Esophagus squamous epithelium (tissue), 5 donors: ENCODE measurements at regions not wholly inside any gene's neighbourhood (a gene's known extent, or its start where the extent isn't known, plus 50 kb on each side); places are given as distances from the start of the nearest gene placed in this dataset.

Source experiments
- DNase-seq: peaks from one replicate; lab custom pipeline; 2025; lab: John Stamatoyannopoulos, UW
- H3K27ac ChIP-seq, 4 donors: fragments of 200-600 bp; sonication (generic); one replicate each; pipeline ENCODE4 v1.5.1; 2016 to 2019; ENCODE audit warnings: mild to moderate bottlenecking in 1 of 4
- H3K27me3 ChIP-seq, 4 donors: fragments of 200-600 bp; sonication (generic); 1 replicate in 3 of 4; 2 replicates in 1 of 4; pipeline versions ENCODE4 v1.5.1 to v1.6.0; 2017 to 2021; ENCODE audit warnings: antibody characterized with exemption in 1 of 4
- H3K36me3 ChIP-seq, 3 donors: fragments of 200-600 bp; sonication (generic); one replicate each; pipeline ENCODE4 v1.5.1; 2016 to 2019
- H3K4me1 ChIP-seq, 3 donors: fragments of 200-600 bp; sonication (generic); one replicate each; pipeline ENCODE4 v1.5.1; 2017 to 2019
- H3K4me3 ChIP-seq, 4 donors: fragments of 200-600 bp; sonication (generic); 1 replicate in 3 of 4; 2 replicates in 1 of 4; pipeline ENCODE4 v1.5.1; 2016 to 2019; ENCODE audit warnings: mild to moderate bottlenecking in 2 of 4, moderate library complexity in 1 of 4
- H3K9me3 ChIP-seq, 3 donors: fragments of 200-600 bp; sonication (generic); one replicate each; pipeline ENCODE4 v1.5.1; 2016 to 2019
- POLR2A ChIP-seq, 4 donors: fragments of 450-650 bp; IDR thresholded peaks; one replicate each; pipeline ENCODE4 v1.6.1; 2017; ENCODE audit warnings: antibody characterized with exemption in 4 of 4, mild to moderate bottlenecking in 4 of 4, moderate library complexity in 3 of 4
- WGBS, 2 donors: methylation state at CpG; one replicate each; pipeline ENCODE4 v1.1.5; 2018; 5-methylcytosine and 5-hydroxymethylcytosine counted together
- intact Hi-C: fragments of 100-400 bp; cut with DNase I; formaldehyde crosslinking; loops from one replicate; pipeline ENCODE4 v1.15.0; 2022
- TF ChIP-seq, protein P1 (sequence below), 6 experiments: fragments of 450-650 bp in 4 of 6; fragments of 200-600 bp in 2 of 6; sonication (generic) in 2 of 6; IDR thresholded peaks; one replicate each; pipeline ENCODE4 v1.5.1; 2016 to 2019; ENCODE audit warnings: antibody characterized with exemption in 6 of 6, mild to moderate bottlenecking in 4 of 6, moderate library complexity in 4 of 6
- donor health status: DM: yes; HTN: yes; CAD: no.

- Histone ChIP-seq H3K4me1 (no peaks in the 10 kb centered on the region), H3K27ac (no peak overlapping the region), H3K9me3 (no peaks in the 10 kb centered on the region), H3K4me3 (no peak overlapping the region), H3K36me3 (no peaks in the 10 kb centered on the region), H3K27me3 (no peaks in the 10 kb centered on the region)
- TF ChIP-seq POLR2A (IDR thresholded peaks at IDR 0.05): no peak
- TF ChIP-seq, protein P1, sequence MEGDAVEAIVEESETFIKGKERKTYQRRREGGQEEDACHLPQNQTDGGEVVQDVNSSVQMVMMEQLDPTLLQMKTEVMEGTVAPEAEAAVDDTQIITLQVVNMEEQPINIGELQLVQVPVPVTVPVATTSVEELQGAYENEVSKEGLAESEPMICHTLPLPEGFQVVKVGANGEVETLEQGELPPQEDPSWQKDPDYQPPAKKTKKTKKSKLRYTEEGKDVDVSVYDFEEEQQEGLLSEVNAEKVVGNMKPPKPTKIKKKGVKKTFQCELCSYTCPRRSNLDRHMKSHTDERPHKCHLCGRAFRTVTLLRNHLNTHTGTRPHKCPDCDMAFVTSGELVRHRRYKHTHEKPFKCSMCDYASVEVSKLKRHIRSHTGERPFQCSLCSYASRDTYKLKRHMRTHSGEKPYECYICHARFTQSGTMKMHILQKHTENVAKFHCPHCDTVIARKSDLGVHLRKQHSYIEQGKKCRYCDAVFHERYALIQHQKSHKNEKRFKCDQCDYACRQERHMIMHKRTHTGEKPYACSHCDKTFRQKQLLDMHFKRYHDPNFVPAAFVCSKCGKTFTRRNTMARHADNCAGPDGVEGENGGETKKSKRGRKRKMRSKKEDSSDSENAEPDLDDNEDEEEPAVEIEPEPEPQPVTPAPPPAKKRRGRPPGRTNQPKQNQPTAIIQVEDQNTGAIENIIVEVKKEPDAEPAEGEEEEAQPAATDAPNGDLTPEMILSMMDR (IDR thresholded peaks at IDR 0.05): no peak
- WGBS, 2 donors: 54 to 64% methylated on average over 3 of the region's 3 CpGs
- no peak for DNase-seq
- intact Hi-C loops: no loop called here
Observed at GRCh38 chr1:60913039-60913438, 169.3 kb upstream of the NFIA start.

DNA sequence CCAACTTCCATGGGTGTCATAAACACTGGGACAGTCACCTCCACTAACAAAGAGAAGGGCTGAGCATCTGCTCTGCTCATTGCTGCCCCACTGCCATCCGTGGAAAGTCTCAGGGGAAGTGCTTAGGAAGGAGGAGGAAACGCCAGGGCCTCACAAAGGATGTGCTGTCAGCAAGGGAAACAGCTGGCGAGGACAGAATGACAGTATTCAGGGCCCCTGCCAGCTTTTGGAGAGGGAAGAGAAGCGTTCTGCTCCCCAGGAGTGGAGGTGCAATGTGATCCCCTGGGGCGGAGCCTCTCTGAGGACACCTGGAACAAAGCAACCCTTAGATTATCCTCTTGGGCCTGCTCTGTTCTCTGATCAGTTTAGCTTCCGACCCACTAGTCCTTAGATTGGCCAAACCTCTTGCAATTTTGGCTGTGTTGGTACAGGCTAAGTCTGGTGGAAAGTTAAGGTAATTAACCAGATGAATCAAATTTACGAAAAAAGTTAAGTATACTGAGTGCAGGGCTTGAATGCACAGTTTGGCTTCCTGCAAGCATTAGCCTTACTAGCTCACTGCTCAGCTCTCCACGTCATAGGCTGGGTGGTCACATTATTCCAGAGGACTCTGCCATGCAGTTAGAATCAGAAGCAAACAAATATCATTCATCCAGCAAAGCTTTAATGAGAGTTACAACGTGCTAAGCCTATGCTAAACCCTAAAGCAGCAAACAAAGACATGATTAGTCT lies 170.2 kb upstream of the NFIA start:
- H3K4me1 ChIP-seq: no peaks in the 10 kb centered on the region
- H3K27ac ChIP-seq: no peak overlapping the region
- no peak overlapping the region for H3K4me3 ChIP-seq
- intact Hi-C loops: no loop called here
- TF ChIP-seq, protein P1 (IDR thresholded peaks at IDR 0.05): no peak
- TF ChIP-seq POLR2A (IDR thresholded peaks at IDR 0.05): no peak
- 41 to 47% methylated on average over 9 of the region's 9 CpGs for WGBS, 2 donors
- no peaks in the 10 kb centered on the region for H3K9me3 ChIP-seq
- DNase-seq: no peak
- no peaks in the 10 kb centered on the region for H3K36me3 ChIP-seq
- no peaks in the 10 kb centered on the region for H3K27me3 ChIP-seq

DNA sequence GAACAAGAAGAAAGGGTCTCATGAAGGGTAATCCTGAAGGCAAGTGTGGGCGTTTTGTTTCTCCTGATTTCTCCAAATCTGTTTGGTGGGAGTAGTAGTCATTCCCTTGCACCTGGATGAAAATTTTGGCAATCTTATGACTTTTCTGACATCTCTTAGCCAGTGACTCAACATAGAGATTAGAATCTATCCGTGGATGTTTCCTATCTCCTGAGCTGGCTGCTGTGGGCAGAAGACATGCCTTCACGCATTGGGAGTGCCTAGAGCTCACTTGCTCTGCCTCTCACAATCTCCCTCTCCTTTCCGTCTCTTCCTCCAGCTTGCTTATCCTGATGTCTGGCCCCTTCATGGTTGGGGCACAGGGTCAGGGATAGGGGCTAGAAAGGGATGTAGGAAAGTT lies 174.2 kb upstream of the NFIA start:
- Histone ChIP-seq H3K36me3 (no peaks in the 10 kb centered on the region), H3K4me1 (peaks cover 0 to 15% (median 4%) of the 10 kb centered on the region in 3 donors), H3K9me3 (no peaks in the 10 kb centered on the region), H3K27ac (no peak overlapping the region), H3K4me3 (no peak overlapping the region), H3K27me3 (no peaks in the 10 kb centered on the region)
- no peak for DNase-seq
- TF ChIP-seq, protein P1 (IDR thresholded peaks at IDR 0.05): no peak
- TF ChIP-seq POLR2A (IDR thresholded peaks at IDR 0.05): no peak
- WGBS, 2 donors: 50 to 73% methylated on average over 4 of the region's 4 CpGs
- intact Hi-C loops: no loop called here

DNA sequence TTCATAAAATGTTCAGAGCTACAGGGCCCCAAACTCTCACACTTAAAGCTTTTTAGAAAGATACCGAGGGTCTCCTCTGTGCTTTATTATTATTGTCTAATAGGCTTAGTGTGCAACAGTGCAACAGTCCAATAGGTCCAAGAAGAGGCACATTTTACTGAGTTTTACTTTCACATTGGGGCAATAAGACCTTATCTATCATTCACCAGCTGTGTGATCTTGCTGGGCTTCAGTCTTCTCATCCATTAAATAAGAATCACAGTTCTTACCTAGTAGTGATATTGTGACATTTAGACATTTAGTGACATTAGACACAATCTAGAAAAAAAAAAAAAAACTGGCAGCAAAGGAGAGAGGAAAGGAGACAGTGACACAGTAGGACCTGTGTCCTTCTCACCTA lies 175.8 kb upstream of the NFIA start:
- Histone ChIP-seq H3K27me3 (no peaks in the 10 kb centered on the region), H3K4me1 (peaks cover 0 to 17% (median 4%) of the 10 kb centered on the region in 3 donors), H3K9me3 (no peaks in the 10 kb centered on the region), H3K27ac (no peak overlapping the region), H3K36me3 (no peaks in the 10 kb centered on the region), H3K4me3 (no peak overlapping the region)
- WGBS, 2 donors: 88 to 93% methylated on average over 1 of the region's 1 CpG
- TF ChIP-seq, protein P1 (IDR thresholded peaks at IDR 0.05): no peak
- TF ChIP-seq POLR2A (IDR thresholded peaks at IDR 0.05): no peak
- DNase-seq: no peak
- intact Hi-C loops: no loop called here

DNA sequence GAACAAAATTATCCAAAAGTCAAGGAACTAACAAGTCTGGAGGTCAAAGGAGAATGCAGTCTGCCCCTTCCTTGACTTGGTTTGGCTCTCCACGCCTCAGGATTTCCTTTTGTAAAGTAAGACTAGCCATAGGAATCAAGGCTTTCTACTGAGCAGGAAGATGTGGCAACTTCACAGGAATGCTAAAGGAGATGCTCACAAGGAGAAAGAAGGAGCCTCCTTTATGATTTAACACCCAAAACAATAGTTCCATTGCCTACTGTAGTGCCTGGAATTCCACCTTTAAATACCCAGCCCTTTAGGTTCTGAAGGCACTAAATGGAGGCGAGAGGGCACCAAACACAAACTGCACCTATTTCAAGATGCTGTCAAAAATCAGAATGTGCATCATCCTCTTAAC lies 176.3 kb upstream of the NFIA start:
- TF ChIP-seq, protein P1 (IDR thresholded peaks at IDR 0.05): no peak
- no peak for TF ChIP-seq POLR2A (IDR thresholded peaks at IDR 0.05)
- intact Hi-C loops: no loop called here
- H3K27ac ChIP-seq: no peak overlapping the region
- no peaks in the 10 kb centered on the region for H3K36me3 ChIP-seq
- no peak overlapping the region for H3K4me3 ChIP-seq
- WGBS, 2 donors: 79 to 88% methylated on average over 2 of the region's 2 CpGs
- no peaks in the 10 kb centered on the region for H3K9me3 ChIP-seq
- no peak for DNase-seq
- no peaks in the 10 kb centered on the region for H3K27me3 ChIP-seq
- H3K4me1 ChIP-seq: peaks cover 0 to 17% (median 4%) of the 10 kb centered on the region in 3 donors
